Astrocyte of the cerebellum (primary cell): ENCODE measurements at regions not wholly inside any gene's neighbourhood (a gene's known extent, or its start where the extent isn't known, plus 50 kb on each side); places are given as distances from the start of the nearest gene placed in this dataset.
"Not testable (repeated sequence)": the region's sequence is repeated elsewhere in the genome, so short reads cannot be mapped to it uniquely, and the experiment has no call there.

Experiments used
- DNase-seq: peaks from one replicate; pipeline ENCODE4 v3.0.0-alpha.2; 2011; ENCODE audit warnings: low read depth
- H3K4me3 ChIP-seq: 2 replicates; pipeline ENCODE4 v1.5.1; 2011; ENCODE audit warnings: mild to moderate bottlenecking, low read depth, low read length, moderate library complexity
- CTCF ChIP-seq: IDR thresholded peaks from 2 replicates; pipeline ENCODE4 v1.5.1; 2012; ENCODE audit warnings: low read length, low read depth, moderate library complexity, mild to moderate bottlenecking; ENCODE audit errors: missing control alignments
- in situ Hi-C: cut with HindIII; loops from 2 replicates; pipeline ENCODE4 v1.10.0; 2017; ENCODE audit warnings: low sequenced_read_pairs

DNA sequence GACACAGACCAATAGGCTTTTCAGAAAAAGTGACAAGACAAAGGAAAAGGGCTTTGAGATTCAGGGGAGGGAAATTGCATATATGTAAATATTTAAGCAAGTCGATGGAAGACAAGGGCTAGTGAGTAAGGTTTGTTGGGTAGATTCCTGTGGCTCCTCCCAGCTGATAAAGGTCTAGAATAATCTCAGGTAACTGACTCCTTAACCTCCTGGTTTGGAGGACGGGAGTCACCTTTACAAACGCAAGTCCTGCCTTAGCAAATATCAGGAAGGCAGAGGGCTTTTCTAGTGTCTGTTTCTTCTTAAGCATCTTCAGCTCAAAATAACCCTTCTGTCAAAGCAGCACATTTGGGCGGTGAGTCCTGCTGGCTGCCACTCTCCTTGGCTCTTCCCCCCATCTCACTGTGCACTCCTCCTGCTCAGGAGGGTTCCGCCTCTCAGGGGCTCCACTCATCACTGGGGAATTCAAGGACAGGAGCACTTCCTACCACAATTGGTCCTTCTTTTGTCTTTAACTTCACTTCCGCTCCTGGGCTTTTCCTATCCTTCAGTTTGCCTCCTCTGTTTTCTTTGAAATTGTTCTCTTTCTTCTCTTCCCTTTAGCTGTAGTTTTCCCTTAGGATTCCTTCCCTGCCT lies 496.3 kb upstream of the KLF6 start:
- no peak for DNase-seq
- no peak for TF ChIP-seq CTCF
- no peak overlapping the region for H3K4me3 ChIP-seq
- in situ Hi-C loops: no loop called here

DNA sequence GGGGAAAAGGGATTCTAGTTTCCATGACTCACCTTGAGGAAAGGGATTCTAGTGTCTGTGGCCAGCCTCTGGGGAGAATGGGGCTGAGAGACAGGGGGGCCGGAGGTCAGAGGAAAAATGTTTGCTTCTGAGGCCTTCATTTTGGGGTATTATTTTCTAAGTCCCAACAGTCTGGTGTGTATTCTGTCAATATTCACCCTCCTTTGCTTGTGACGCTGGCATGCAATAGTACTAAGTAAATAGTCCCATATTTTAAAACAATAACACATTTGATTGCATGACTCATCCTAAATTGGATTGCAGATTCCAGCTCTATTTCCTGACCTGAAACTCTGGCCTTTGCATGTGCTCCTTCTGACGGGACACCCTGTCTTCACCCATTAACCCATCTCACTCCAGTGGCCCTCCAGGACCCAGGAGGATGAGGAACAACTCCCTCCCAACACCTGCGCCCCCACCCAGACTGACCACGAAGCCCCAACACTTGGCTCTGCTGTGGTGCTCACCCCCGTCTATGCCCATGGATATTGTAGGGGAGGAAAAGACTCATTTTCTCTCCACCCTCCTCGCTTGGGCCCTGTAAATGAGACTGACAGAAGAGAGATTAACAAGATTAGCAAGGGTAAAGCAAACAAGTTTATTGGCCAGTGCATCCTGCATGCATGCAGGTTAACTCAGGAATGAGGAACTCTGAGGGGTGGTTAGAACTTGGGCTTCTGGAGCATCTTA lies 495.6 kb upstream of the KLF6 start:
- no peak for DNase-seq
- TF ChIP-seq CTCF: no peak
- in situ Hi-C loops: no loop called here
- H3K4me3 ChIP-seq: no peak overlapping the region

DNA sequence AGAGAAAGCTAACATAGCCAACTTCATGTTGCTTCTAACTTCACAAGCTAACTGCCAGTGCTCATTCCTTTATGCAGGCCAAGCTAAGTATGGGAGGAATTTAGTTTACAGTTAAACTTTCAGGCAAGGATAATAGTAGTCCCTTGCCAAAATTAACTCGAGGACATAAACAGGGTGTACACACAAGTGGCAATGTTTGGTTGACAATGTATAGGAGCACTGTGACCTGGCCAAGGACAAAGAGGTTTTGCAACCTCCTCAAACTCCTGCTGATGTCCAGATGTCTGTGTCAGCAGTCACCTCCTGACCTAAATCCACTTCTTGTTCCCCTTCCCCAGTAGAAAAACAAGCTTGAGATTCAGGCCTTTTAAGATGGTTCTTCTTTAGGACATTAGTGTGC lies 494.6 kb upstream of the KLF6 start:
- H3K4me3 ChIP-seq: no peak overlapping the region
- no peak for DNase-seq
- no peak for TF ChIP-seq CTCF
- in situ Hi-C loops: no loop called here

GRCh38 chr10:4278186-4278585 lies 493.2 kb upstream of the KLF6 start:
- in situ Hi-C loops: no loop called here
- no peak for DNase-seq
- no peak for TF ChIP-seq CTCF
- H3K4me3 ChIP-seq: no peak overlapping the region

DNA sequence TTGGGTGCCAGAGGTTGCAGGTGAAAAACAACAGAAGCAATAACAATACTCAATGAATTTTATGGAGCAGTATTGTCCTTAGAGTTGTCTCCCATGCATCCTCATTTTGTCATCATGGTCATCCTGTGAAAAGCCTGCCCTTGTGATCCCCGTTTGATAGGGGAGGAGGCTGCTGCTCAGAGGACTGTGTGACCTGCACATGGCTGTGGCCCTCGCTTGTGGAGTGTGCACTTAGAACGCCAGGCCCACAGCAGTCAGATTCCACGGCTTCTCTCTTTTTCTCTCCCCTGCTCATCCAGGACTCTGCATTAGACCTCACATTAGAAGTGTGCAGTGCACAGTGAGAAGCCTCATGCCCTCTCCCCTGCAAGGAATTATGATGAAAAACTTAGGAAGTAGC lies 491.1 kb upstream of the KLF6 start:
- in situ Hi-C loops: no loop called here
- TF ChIP-seq CTCF: no peak
- DNase-seq: no peak
- H3K4me3 ChIP-seq: no peak overlapping the region

GRCh38 chr10:4274671-4275070 lies 489.7 kb upstream of the KLF6 start:
- in situ Hi-C loops, DNase-seq, H3K4me3 ChIP-seq: not testable (repeated sequence)

GRCh38 chr10:4271193-4271592 lies 486.2 kb upstream of the KLF6 start:
- no peak overlapping the region for H3K4me3 ChIP-seq
- no peak for DNase-seq
- TF ChIP-seq CTCF: no peak
- in situ Hi-C loops: no loop called here
